SK-N-MC (cell line): ENCODE measurements at regions not wholly inside any gene's neighbourhood (a gene's known extent, or its start where the extent isn't known, plus 50 kb on each side); places are given as distances from the start of the nearest gene placed in this dataset.

Experiments
- EZH2 ChIP-seq: fragments of 200-600 bp; sonication (generic); IDR thresholded peaks from one replicate; pipeline ENCODE4 v1.6.1; 2017; ENCODE audit warnings: antibody characterized with exemption
- POLR2AphosphoS5 ChIP-seq: IDR thresholded peaks from 2 replicates; pipeline ENCODE4 v1.6.1; 2012; ENCODE audit warnings: mild to moderate bottlenecking, low read depth, low read length, borderline replicate concordance

DNA sequence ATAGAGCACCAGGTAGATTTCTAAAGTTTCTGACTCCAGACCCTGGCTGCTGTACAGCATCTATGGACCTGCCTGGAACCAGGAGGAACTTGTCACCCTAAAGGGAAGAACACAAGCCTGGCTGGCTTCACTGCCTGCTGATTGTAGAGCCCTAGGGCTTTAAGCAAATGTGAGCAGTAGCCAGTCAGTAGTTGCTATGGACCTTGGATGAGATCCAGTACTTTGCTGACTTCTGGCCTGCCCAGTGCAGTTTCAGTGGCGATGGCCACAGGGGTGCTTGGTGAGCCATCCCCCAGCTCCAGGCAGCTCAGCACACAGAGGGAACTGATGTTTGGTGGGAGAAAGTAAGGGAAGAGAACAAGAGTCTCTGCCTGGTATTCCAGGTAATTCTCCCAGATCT, 68.4 kb downstream of the ATP6V1G3 start:
- TF ChIP-seq EZH2 (no peak), POLR2AphosphoS5 (no peak)
